Activated naive CD4-positive, alpha-beta T cell treated with anti-CD3 and anti-CD28 coated beads, Interleukin-2, amount 10 ng/mL, durations not matched to agents 7 days and 5 days (primary cell): ENCODE measurements at regions not wholly inside any gene's neighbourhood (a gene's known extent, or its start where the extent isn't known, plus 50 kb on each side); places are given as distances from the start of the nearest gene placed in this dataset.
"Not testable (repeated sequence)": the region's sequence is repeated elsewhere in the genome, so short reads cannot be mapped to it uniquely, and the experiment has no call there.

ENCODE experiments used
- CTCF ChIA-PET: fragments of 350-600 bp; sonication (Branson Sonifier 250); formaldehyde crosslinking; loops from one replicate; lab custom pipeline; 2021; ENCODE audit warnings: antibody characterized with exemption; lab: Charles Lee
- DNase-seq: peaks from one replicate; pipeline ENCODE4 v3.0.0-alpha.2; 2020
- H3K27ac Mint-ChIP-seq: one replicate; pipeline ENCODE4 v1.8.0; 2021; ENCODE audit warnings: mild to moderate bottlenecking, moderate library complexity, mixed read lengths
- H3K27me3 Mint-ChIP-seq: one replicate; pipeline ENCODE4 v1.8.0; 2021; ENCODE audit warnings: mild to moderate bottlenecking, mixed read lengths
- H3K36me3 Mint-ChIP-seq: one replicate; pipeline ENCODE4 v1.8.0; 2021; ENCODE audit warnings: mixed read lengths
- H3K4me1 Mint-ChIP-seq: one replicate; pipeline ENCODE4 v1.8.0; 2021; ENCODE audit warnings: mixed read lengths
- H3K4me3 Mint-ChIP-seq: one replicate; pipeline ENCODE4 v1.8.0; 2021; ENCODE audit warnings: mild to moderate bottlenecking, moderate library complexity, mixed read lengths
- H3K9me3 Mint-ChIP-seq: one replicate; pipeline ENCODE4 v1.8.0; 2021; ENCODE audit warnings: mixed read lengths

DNA sequence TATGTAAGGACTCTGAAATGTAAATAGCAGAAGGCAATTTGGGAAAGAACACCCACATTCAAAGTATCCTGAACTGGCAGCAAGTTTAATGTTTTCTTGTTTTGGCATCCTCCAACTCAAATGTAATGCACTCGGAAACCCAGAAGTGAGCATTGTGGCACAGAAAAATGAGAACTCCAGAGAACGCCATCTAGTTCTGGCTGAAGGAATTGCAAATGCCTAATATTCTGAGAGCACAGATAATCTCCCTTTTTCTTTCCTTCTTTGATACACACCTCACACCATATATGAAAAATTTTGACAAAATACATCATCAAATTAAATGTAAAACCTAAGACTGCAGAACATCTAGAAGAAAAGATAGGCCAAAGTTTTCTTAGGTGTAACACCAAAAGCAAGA lies 52.1 kb downstream of the PWWP3B start:
- CTCF ChIA-PET, result no interaction called here
- Mint-ChIP-seq H3K9me3 (no peaks in the 10 kb centered on the region), H3K36me3 (no peaks in the 10 kb centered on the region), H3K27me3 (no peaks in the 10 kb centered on the region), H3K4me3 (no peak overlapping the region), H3K4me1 (no peaks in the 10 kb centered on the region), H3K27ac (no peak overlapping the region)
- no peak for DNase-seq

DNA sequence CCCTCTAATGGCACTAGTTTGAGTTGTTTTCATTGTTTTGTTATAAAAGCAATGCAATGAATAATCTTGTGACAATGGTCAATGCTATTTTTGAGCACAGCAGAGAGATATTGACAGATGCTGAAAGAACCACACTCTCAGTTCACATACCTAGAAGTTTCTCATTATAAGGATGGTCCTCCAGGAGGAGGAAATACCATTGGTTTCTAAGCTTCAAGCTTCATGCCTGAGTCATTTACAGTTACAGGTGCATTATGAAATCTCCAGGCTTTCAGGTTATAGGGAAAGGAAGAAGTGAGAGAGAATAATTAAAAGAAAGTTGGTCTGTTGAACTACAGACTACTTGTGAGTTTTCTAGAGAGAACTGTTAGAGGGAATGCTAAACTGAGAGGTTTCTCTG lies 75.3 kb downstream of the PWWP3B start:
- Mint-ChIP-seq H3K4me1 (no peaks in the 10 kb centered on the region), H3K4me3 (no peak overlapping the region), H3K36me3 (no peaks in the 10 kb centered on the region), H3K27me3 (no peaks in the 10 kb centered on the region), H3K27ac (no peak overlapping the region), H3K9me3 (no peaks in the 10 kb centered on the region)
- CTCF ChIA-PET, result no interaction called here
- DNase-seq, result no peak

DNA sequence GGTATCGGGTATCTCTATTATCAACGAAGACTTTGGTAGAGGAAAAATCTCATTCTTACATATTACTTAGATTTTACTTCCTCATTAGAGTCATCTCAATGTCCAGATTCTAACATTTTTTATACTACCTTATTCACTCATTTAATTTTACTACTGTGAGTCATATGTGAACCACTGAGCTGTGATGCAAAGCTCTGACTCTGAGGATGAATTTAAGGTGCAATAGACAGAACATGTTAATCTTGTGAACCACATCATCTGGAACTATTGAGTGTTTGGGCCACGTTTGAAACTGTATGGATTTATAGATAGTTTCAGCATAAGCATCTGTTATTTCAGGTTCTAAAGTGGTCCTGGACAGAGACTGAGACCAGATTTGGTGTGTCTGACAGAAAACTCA lies 78.4 kb downstream of the PWWP3B start:
- H3K27ac Mint-ChIP-seq, result no peak overlapping the region
- CTCF ChIA-PET, result no interaction called here

DNA sequence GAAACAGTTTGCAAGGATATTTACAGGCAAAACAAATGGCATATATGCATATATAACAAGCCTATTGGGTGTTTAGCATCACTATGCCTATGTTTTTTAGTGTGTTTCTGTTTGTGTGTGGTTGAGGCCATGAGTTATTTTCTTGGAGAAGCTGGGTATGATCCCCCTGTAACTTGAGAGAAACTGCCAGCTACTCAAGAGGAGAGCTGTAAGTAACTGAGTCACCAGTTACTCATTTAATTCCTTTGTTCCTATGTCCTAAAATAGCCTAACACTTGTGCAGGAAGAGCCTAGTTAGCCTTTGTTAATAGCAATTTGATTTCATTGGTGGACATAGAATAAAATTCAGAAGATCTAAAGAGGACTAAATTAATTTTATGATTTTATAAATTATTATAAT lies 79.1 kb downstream of the PWWP3B start:
- no peak for DNase-seq
- Mint-ChIP-seq H3K4me1 (no peaks in the 10 kb centered on the region), H3K4me3 (no peak overlapping the region), H3K9me3 (no peaks in the 10 kb centered on the region), H3K36me3 (no peaks in the 10 kb centered on the region), H3K27ac (no peak overlapping the region), H3K27me3 (no peaks in the 10 kb centered on the region)
- CTCF ChIA-PET, result no interaction called here

More for the DNA sequence above, 78.4 kb downstream of the PWWP3B start:
- H3K9me3 Mint-ChIP-seq, result no peaks in the 10 kb centered on the region
- no peak for DNase-seq
- no peaks in the 10 kb centered on the region for H3K36me3 Mint-ChIP-seq
- no peaks in the 10 kb centered on the region for H3K4me1 Mint-ChIP-seq
- no peaks in the 10 kb centered on the region for H3K27me3 Mint-ChIP-seq
- H3K4me3 Mint-ChIP-seq, result no peak overlapping the region

DNA sequence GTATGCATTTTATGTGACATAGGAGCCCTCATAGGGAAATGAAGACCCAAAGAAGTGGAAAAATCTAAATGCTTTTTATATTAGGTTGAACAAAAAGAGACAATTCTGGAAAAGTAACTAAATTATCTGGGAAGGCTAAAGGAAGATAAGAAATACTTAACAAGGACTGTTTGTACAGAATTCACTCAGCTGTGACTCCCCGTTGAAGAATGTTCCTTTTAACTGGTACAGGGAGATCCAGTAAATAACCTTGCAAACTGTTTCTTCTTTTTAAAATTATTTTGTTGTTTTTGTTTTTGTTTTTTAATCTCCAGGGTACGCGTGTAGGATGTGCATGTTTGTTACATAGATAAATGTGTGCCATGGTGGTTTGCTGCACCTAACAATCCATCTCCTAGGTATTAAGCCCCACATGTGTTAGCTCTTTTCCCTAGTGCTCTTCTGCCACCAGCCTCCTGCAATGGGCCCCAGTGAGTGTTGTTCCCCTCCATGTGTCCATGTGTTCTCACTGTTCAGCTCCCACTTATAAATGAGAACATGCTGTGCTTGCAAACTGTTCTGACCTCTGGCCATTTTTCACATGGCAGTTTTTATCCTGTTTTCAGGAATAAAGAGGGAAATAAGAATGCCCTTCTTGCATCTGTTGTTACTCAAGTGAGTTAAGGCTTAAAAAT lies 81.7 kb downstream of the PWWP3B start:
- H3K27me3 Mint-ChIP-seq, result no peaks in the 10 kb centered on the region
- no peaks in the 10 kb centered on the region for H3K36me3 Mint-ChIP-seq
- no peak overlapping the region for H3K4me3 Mint-ChIP-seq
- H3K27ac Mint-ChIP-seq, result no peak overlapping the region
- CTCF ChIA-PET, result no interaction called here
- H3K9me3 Mint-ChIP-seq, result no peaks in the 10 kb centered on the region
- no peaks in the 10 kb centered on the region for H3K4me1 Mint-ChIP-seq
- no peak for DNase-seq

DNA sequence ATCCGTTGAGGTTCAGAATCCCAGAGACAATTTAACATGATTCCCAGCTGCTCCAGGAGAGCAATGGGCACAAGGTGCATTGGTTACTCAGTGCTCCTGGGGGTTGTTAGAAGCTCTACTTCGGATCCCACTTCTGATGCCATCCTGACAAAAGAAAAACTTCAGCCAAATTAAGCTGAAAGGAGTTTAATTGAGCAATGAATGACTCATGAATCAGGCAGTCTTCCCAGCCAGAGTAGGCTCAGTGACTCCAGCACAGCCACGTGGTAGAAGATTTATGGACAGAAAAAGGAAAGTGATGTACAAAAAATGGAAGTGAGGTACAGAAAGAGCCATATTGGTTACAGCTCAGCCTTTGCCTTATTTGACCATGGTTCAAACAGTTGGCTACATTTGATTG lies 95.7 kb downstream of the PWWP3B start:
- H3K9me3 Mint-ChIP-seq, result no peaks in the 10 kb centered on the region
- CTCF ChIA-PET, result no interaction called here
- no peaks in the 10 kb centered on the region for H3K27me3 Mint-ChIP-seq
- no peaks in the 10 kb centered on the region for H3K4me1 Mint-ChIP-seq
- H3K36me3 Mint-ChIP-seq, result no peaks in the 10 kb centered on the region
- no peak for DNase-seq
- H3K27ac Mint-ChIP-seq, result no peak overlapping the region
- no peak overlapping the region for H3K4me3 Mint-ChIP-seq

DNA sequence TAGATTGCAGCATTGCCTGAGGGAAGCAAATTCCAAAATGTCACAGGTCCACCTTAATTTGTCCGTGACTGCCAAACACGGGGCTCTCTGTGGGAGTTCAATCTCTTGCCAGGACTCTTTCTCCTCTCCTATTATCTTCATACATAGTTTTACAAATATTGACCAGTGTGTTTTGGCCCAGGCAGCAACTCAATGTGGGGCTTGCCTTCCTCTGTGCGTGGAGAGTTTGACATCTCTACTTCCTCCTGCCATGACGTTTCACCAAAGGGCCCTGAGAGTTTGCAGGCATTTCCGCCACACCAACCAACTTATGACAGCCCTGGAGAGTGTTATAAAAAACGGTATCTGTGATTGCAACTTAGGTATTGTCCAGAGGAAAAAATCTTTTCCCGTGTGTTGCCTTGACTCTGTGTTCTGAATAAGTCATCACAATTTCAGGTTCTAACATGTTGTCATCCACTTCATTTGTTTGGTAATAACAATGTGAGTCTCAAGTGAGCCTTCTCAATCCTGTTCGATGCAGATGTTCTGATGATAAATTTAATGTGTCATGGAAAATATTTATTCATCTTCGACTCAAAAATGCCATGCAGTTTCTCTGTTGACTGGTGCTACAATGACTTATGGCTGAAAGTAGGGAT lies 106.0 kb downstream of the PWWP3B start:
- H3K36me3 Mint-ChIP-seq, H3K27ac Mint-ChIP-seq, H3K9me3 Mint-ChIP-seq, DNase-seq, H3K27me3 Mint-ChIP-seq, H3K4me1 Mint-ChIP-seq, CTCF ChIA-PET, H3K4me3 Mint-ChIP-seq: not testable (repeated sequence)

DNA sequence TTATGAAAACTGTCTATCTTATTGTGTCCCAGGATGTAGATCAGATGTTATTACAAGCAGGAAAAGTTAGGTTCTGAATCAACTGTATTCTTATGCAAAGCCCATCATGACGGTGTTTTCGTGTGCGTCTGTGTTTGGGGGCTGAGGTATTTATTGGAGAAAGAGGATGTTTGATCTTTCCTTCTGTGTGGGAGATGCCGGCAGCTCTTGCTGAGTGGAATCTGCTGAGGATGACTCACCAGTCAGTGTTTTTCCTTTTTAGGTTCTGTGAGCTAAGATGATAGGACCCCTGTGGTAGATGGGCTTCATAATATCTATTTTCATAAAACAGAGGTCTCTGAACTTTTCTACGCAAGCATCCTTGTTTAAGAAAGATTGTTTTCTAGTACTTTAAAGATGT lies 107.1 kb downstream of the PWWP3B start:
- H3K4me1 Mint-ChIP-seq, H3K36me3 Mint-ChIP-seq, H3K4me3 Mint-ChIP-seq, DNase-seq, CTCF ChIA-PET, H3K9me3 Mint-ChIP-seq, H3K27ac Mint-ChIP-seq, H3K27me3 Mint-ChIP-seq: not testable (repeated sequence)

DNA sequence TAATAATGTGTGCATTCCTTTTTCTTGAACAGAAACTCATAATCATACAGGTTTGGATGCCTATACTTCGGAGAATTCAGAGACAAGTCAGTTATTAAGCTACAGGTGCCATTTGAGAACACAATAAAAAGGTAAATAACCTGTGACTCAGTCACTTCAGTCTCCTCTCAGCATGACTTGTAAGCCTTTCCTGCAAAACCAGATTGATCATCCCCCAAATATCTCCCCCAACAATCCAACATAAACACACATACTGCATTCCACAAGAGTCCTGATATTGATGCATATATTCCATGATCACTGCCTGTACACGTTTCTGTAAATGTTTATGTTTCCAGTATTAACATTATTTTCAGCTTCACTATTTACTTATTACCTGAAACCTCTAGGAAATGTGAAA lies 110.8 kb downstream of the PWWP3B start:
- Mint-ChIP-seq H3K4me1 (no peaks in the 10 kb centered on the region), H3K27ac (no peak overlapping the region), H3K36me3 (no peaks in the 10 kb centered on the region), H3K27me3 (no peaks in the 10 kb centered on the region), H3K9me3 (no peaks in the 10 kb centered on the region), H3K4me3 (no peak overlapping the region)
- no peak for DNase-seq
- CTCF ChIA-PET, result no interaction called here

DNA sequence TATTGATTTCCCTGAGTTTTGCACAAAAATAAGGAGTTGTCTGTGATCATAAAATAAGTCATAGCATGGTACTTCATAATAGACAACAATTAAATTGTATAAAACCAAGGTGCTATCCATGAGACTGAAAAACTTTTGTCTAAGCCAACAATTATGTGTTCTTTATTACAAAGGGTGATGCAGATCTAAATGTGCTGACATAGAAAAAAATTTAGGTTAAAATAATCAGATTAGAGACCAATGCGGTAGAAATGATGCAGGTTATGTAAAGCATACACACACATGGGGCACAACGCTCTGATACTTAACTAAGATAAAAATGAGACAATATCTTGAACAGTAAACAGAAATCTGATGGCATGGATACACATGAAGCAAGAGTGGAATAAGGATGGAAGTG lies 113.3 kb downstream of the PWWP3B start:
- H3K36me3 Mint-ChIP-seq, result no peaks in the 10 kb centered on the region
- H3K9me3 Mint-ChIP-seq, result no peaks in the 10 kb centered on the region
- no peak overlapping the region for H3K4me3 Mint-ChIP-seq
- no peak for DNase-seq
- H3K4me1 Mint-ChIP-seq, result no peaks in the 10 kb centered on the region
- H3K27ac Mint-ChIP-seq, result no peak overlapping the region
- CTCF ChIA-PET, result no interaction called here
- no peaks in the 10 kb centered on the region for H3K27me3 Mint-ChIP-seq

DNA sequence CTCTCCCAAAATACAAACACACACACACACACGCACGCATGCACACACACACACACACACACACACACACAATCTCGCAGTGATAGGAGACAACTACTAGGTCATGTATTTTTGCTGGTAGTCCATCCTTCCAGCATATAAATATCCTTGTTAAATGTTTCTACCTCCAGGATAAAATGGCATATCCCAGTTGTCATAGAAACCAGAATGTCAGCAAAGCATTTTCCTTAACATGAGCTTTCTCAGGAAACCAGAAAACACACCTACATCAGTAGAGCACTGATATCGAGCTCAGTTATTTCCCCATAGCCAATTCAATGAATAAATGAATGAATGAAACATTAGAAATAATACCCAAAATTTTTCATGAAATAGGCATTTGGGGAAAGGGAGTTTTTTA lies 115.7 kb downstream of the PWWP3B start:
- Mint-ChIP-seq H3K4me3 (no peak overlapping the region), H3K27me3 (no peaks in the 10 kb centered on the region), H3K36me3 (no peaks in the 10 kb centered on the region), H3K4me1 (no peaks in the 10 kb centered on the region), H3K9me3 (no peaks in the 10 kb centered on the region), H3K27ac (no peak overlapping the region)
- CTCF ChIA-PET, result no interaction called here
- DNase-seq, result no peak

DNA sequence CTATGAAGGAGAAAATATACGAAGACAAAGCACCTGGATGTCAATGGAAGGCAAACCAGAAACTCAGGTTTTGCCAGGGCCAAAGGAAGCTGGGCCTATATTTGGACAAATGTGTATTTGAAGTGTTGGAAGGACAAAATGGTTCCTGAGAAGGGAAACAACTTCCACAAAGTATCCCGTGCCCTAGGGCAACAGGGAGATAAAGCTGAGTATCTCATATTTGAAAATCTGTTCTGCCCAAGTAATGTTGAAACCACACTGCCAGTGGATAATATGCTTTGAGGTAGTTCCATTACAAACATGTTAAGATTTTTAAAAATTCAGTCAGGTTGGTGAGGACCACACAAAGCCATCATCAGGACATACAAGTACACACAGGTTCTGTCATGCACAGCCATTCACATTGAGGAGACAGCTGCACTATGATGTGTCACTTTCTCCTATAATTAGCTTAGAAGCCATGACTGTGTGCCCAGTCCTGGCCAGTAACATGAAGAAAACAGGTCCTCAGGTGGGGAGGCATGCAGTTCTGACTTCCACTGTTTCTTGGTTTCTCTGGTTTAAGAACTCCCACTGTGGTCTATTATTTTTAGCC lies 116.4 kb downstream of the PWWP3B start:
- Mint-ChIP-seq H3K9me3 (no peaks in the 10 kb centered on the region), H3K27me3 (no peaks in the 10 kb centered on the region), H3K4me1 (no peaks in the 10 kb centered on the region), H3K36me3 (no peaks in the 10 kb centered on the region), H3K27ac (no peak overlapping the region), H3K4me3 (no peak overlapping the region)
- CTCF ChIA-PET, result no interaction called here
- DNase-seq, result no peak

DNA sequence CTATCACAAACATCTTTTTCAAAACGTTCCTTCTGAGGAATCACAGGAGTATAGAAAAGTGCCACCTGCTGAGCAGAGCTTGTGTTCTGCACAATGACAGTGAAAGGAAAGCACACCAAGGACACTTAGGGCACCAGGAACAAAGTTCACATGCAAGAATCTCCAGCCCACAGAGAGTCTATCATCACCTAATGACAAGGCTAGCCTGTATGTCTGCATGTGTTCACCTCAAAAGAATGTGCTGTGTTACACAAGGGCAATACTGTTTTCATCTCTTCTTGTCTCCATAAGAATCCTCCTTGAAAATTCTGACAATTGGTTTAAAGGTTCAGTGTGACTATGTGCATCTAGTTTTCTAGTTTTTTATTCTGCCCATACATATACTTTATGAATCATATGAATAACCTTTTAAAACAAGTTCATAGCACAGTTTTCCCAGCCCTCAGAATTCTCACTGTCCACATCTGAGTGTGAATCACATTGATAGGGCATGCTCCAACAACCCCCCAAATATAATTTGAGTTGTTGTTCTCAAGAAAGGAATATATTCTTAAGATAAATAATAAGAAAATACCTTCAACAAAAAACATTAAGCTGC lies 118.0 kb downstream of the PWWP3B start:
- Mint-ChIP-seq H3K9me3 (no peaks in the 10 kb centered on the region), H3K4me1 (no peaks in the 10 kb centered on the region), H3K27me3 (no peaks in the 10 kb centered on the region), H3K36me3 (no peaks in the 10 kb centered on the region), H3K4me3 (no peak overlapping the region), H3K27ac (no peak overlapping the region)
- no peak for DNase-seq
- CTCF ChIA-PET, result no interaction called here

DNA sequence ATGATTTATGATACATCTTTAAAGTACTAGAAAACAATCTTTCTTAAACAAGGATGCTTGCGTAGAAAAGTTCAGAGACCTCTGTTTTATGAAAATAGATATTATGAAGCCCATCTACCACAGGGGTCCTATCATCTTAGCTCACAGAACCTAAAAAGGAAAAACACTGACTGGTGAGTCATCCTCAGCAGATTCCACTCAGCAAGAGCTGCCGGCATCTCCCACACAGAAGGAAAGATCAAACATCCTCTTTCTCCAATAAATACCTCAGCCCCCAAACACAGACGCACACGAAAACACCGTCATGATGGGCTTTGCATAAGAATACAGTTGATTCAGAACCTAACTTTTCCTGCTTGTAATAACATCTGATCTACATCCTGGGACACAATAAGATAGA lies 122.7 kb downstream of the PWWP3B start:
- H3K4me1 Mint-ChIP-seq, H3K36me3 Mint-ChIP-seq, H3K4me3 Mint-ChIP-seq, H3K9me3 Mint-ChIP-seq, H3K27ac Mint-ChIP-seq, CTCF ChIA-PET, H3K27me3 Mint-ChIP-seq, DNase-seq: not testable (repeated sequence)

DNA sequence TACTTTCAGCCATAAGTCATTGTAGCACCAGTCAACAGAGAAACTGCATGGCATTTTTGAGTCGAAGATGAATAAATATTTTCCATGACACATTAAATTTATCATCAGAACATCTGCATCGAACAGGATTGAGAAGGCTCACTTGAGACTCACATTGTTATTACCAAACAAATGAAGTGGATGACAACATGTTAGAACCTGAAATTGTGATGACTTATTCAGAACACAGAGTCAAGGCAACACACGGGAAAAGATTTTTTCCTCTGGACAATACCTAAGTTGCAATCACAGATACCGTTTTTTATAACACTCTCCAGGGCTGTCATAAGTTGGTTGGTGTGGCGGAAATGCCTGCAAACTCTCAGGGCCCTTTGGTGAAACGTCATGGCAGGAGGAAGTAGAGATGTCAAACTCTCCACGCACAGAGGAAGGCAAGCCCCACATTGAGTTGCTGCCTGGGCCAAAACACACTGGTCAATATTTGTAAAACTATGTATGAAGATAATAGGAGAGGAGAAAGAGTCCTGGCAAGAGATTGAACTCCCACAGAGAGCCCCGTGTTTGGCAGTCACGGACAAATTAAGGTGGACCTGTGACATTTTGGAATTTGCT lies 123.8 kb downstream of the PWWP3B start:
- H3K27me3 Mint-ChIP-seq, DNase-seq, H3K4me3 Mint-ChIP-seq, H3K27ac Mint-ChIP-seq, H3K4me1 Mint-ChIP-seq, H3K36me3 Mint-ChIP-seq, CTCF ChIA-PET, H3K9me3 Mint-ChIP-seq: not testable (repeated sequence)
